SK-N-SH (cell line): ENCODE measurements at regions not wholly inside any gene's neighbourhood (a gene's known extent, or its start where the extent isn't known, plus 50 kb on each side); places are given as distances from the start of the nearest gene placed in this dataset.

Experiments
- CTCF ChIP-seq: fragments of 200-600 bp; sonication (generic); IDR thresholded peaks from 2 replicates; pipeline ENCODE4 v1.6.1; 2017; ENCODE audit warnings: antibody characterized with exemption, mild to moderate bottlenecking, moderate library complexity
- EP300 ChIP-seq, 2 experiments: IDR thresholded peaks; 2 replicates each; pipeline versions ENCODE4 v1.4.0 to v1.6.1; 2012; ENCODE audit warnings: borderline replicate concordance in 1 of 2, low read depth in 1 of 2, low read length in 1 of 2
- EZH2phosphoT487 ChIP-seq: fragments of 200-600 bp; sonication (generic); IDR thresholded peaks from 2 replicates; pipeline ENCODE4 v1.6.1; 2017; ENCODE audit warnings: low read depth, mixed run types, mild to moderate bottlenecking, antibody characterized with exemption, moderate library complexity, borderline replicate concordance
- IRF3 ChIP-seq: fragments of 150-350 bp; IDR thresholded peaks from 2 replicates; pipeline ENCODE4 v1.6.1; 2016; ENCODE audit warnings: mild to moderate bottlenecking, low read depth, low read length
- NFIC ChIP-seq: IDR thresholded peaks from 2 replicates; pipeline ENCODE4 v1.4.0; 2012; ENCODE audit warnings: borderline replicate concordance
- POLR2AphosphoS5 ChIP-seq: IDR thresholded peaks from 2 replicates; pipeline ENCODE4 v1.6.1; 2012; ENCODE audit warnings: low read depth, low read length
- RAD21 ChIP-seq: IDR thresholded peaks from 2 replicates; pipeline ENCODE4 v1.6.1; 2012; ENCODE audit warnings: mild to moderate bottlenecking, low read length
- RCOR1 ChIP-seq: fragments of 150-350 bp; IDR thresholded peaks from 2 replicates; pipeline ENCODE4 v1.6.1; 2017; ENCODE audit warnings: antibody characterized with exemption, low read length
- SIN3A ChIP-seq: IDR thresholded peaks from 2 replicates; pipeline ENCODE4 v1.6.1; 2012; ENCODE audit warnings: low read depth, mild to moderate bottlenecking, low read length, moderate library complexity, borderline replicate concordance
- SMC3 ChIP-seq: IDR thresholded peaks from 2 replicates; pipeline ENCODE4 v1.6.1; 2012; ENCODE audit warnings: low read depth, low read length, improper control_type of control experiment
- USF2 ChIP-seq: fragments of 150-350 bp; IDR thresholded peaks from 2 replicates; pipeline ENCODE4 v1.6.1; 2017; ENCODE audit warnings: antibody characterized with exemption, low read length, low read depth, borderline replicate concordance
- YY1 ChIP-seq: IDR thresholded peaks from 2 replicates; pipeline ENCODE4 v1.4.0; 2012; ENCODE audit warnings: low read depth, mild to moderate bottlenecking
- ZBTB33 ChIP-seq: IDR thresholded peaks from 2 replicates; pipeline ENCODE4 v1.4.0; 2012; ENCODE audit warnings: low read depth, borderline replicate concordance

GRCh38 chr20:47990507-47991150 lies 205.3 kb upstream of the SULF2 start:
- TF ChIP-seq CTCF (no peak), IRF3 (no peak), NFIC (no peak), EP300 (IDR thresholded peaks at IDR 0.05; ENCODE audit: borderline replicate concordance in 1 of 2, low read depth in 1 of 2, low read length in 1 of 2) (no peak), ZBTB33 (no peak), POLR2AphosphoS5 (no peak), YY1 (no peak), RCOR1 (no peak), EZH2phosphoT487 (no peak), USF2 (no peak), SMC3 (no peak), SIN3A (no peak), RAD21 (no peak)
